ENCODE measurements at regions not wholly inside any gene's neighbourhood (a gene's known extent, or its start where the extent isn't known, plus 50 kb on each side); places are given as distances from the start of the nearest gene placed in this dataset.

DNA sequence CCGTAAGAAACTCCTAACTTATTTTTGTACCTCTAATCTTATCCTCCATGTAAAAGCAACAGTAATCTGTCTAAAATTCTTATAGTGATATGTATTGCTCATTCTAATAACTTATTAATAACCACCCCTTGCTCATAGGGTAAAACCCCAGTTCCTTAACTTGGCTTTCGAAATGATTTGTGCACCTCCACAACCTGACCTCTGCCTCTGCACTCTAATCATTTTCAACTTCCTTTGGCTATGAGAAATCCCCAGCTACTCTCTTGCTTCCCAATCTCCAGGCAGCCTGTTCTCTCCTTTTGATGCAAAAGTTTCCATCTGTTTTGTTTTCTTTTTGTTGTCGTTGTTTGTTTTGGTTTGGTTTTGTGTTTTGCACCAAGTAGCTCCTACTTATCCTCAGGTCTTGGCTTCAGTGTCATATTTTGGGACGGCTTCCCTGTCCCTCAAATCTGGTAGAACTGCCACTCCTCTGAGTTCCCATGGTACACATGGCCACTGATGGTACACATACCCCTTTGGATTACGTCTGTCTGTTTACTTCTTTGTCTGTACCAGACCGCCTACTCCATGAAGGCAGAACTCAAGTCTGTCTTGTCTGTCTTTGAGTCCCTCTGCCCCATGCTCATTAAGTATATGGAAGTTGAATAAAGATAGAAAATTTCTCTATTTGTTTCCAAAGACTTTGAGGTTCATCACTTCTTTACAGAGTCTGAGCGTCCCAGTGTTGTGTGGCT is 105.6 kb upstream of the TGFBR2 start:
- intact Hi-C loops (cut with DNase I), result no loop called here
- no peaks in the 10 kb centered on the region for H3K36me3 ChIP-seq (ENCODE audit: control insufficient read depth in 2 of 3, insufficient read depth in 3 of 3, low read length in 3 of 3)
- no peak overlapping the region for H3K4me3 ChIP-seq (ENCODE audit: low read length in 3 of 3)
- H3K27me3 ChIP-seq (ENCODE audit: control insufficient read depth, insufficient read depth, low read length), result no peaks in the 10 kb centered on the region
- H3K4me1 ChIP-seq (ENCODE audit: control insufficient read depth in 2 of 3, insufficient read depth in 2 of 3, low read depth in 1 of 3, low read length in 3 of 3), result no peaks in the 10 kb centered on the region
- DNase-seq, result no peak
- H3K27ac ChIP-seq (ENCODE audit: low read depth in 2 of 2, low read length in 2 of 2), result no peak overlapping the region
- H3K9me3 ChIP-seq (ENCODE audit: control insufficient read depth in 2 of 3, insufficient read depth in 1 of 3, low read length in 3 of 3), result no peaks in the 10 kb centered on the region
- TF ChIP-seq, protein P1, sequence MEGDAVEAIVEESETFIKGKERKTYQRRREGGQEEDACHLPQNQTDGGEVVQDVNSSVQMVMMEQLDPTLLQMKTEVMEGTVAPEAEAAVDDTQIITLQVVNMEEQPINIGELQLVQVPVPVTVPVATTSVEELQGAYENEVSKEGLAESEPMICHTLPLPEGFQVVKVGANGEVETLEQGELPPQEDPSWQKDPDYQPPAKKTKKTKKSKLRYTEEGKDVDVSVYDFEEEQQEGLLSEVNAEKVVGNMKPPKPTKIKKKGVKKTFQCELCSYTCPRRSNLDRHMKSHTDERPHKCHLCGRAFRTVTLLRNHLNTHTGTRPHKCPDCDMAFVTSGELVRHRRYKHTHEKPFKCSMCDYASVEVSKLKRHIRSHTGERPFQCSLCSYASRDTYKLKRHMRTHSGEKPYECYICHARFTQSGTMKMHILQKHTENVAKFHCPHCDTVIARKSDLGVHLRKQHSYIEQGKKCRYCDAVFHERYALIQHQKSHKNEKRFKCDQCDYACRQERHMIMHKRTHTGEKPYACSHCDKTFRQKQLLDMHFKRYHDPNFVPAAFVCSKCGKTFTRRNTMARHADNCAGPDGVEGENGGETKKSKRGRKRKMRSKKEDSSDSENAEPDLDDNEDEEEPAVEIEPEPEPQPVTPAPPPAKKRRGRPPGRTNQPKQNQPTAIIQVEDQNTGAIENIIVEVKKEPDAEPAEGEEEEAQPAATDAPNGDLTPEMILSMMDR (IDR thresholded peaks at IDR 0.05; ENCODE audit: borderline replicate concordance, extremely low read depth, insufficient read depth), result no peak
- FAIRE-seq, result no peak
- H3K9ac ChIP-seq (ENCODE audit: low read length in 3 of 3), result no peak overlapping the region

GRCh38 chr3:30501526-30501925 is 104.9 kb upstream of the TGFBR2 start:
- DNase-seq (no peak), FAIRE-seq (no peak)
- H3K27me3 ChIP-seq (ENCODE audit: control insufficient read depth, insufficient read depth, low read length), result no peaks in the 10 kb centered on the region
- no peak overlapping the region for H3K4me3 ChIP-seq (ENCODE audit: low read length in 3 of 3)
- H3K9ac ChIP-seq (ENCODE audit: low read length in 3 of 3), result no peak overlapping the region
- H3K27ac ChIP-seq (ENCODE audit: low read depth in 2 of 2, low read length in 2 of 2), result no peak overlapping the region
- TF ChIP-seq, protein P1 (IDR thresholded peaks at IDR 0.05; ENCODE audit: borderline replicate concordance, extremely low read depth, insufficient read depth), result no peak
- no peaks in the 10 kb centered on the region for H3K4me1 ChIP-seq (ENCODE audit: control insufficient read depth in 2 of 3, insufficient read depth in 2 of 3, low read depth in 1 of 3, low read length in 3 of 3)
- H3K9me3 ChIP-seq (ENCODE audit: control insufficient read depth in 2 of 3, insufficient read depth in 1 of 3, low read length in 3 of 3), result no peaks in the 10 kb centered on the region
- H3K36me3 ChIP-seq (ENCODE audit: control insufficient read depth in 2 of 3, insufficient read depth in 3 of 3, low read length in 3 of 3), result no peaks in the 10 kb centered on the region
- intact Hi-C loops (cut with DNase I), result no loop called here

GRCh38 chr3:30502051-30502741 is 104.2 kb upstream of the TGFBR2 start:
- H3K36me3 ChIP-seq (ENCODE audit: control insufficient read depth in 2 of 3, insufficient read depth in 3 of 3, low read length in 3 of 3), result no peaks in the 10 kb centered on the region
- FAIRE-seq (no peak), DNase-seq (no peak)
- no peaks in the 10 kb centered on the region for H3K27me3 ChIP-seq (ENCODE audit: control insufficient read depth, insufficient read depth, low read length)
- no peaks in the 10 kb centered on the region for H3K9me3 ChIP-seq (ENCODE audit: control insufficient read depth in 2 of 3, insufficient read depth in 1 of 3, low read length in 3 of 3)
- H3K4me3 ChIP-seq (ENCODE audit: low read length in 3 of 3), result no peak overlapping the region
- TF ChIP-seq, protein P1 (IDR thresholded peaks at IDR 0.05; ENCODE audit: borderline replicate concordance, extremely low read depth, insufficient read depth), result no peak
- intact Hi-C loops (cut with DNase I), result no loop called here
- no peaks in the 10 kb centered on the region for H3K4me1 ChIP-seq (ENCODE audit: control insufficient read depth in 2 of 3, insufficient read depth in 2 of 3, low read depth in 1 of 3, low read length in 3 of 3)
- H3K9ac ChIP-seq (ENCODE audit: low read length in 3 of 3), result no peak overlapping the region
- H3K27ac ChIP-seq (ENCODE audit: low read depth in 2 of 2, low read length in 2 of 2), result no peak overlapping the region
